HG03442 (cell line): ENCODE measurements at regions not wholly inside any gene's neighbourhood (a gene's known extent, or its start where the extent isn't known, plus 50 kb on each side); places are given as distances from the start of the nearest gene placed in this dataset.
"Not testable (repeated sequence)": the region's sequence is repeated elsewhere in the genome, so short reads cannot be mapped to it uniquely, and the experiment has no call there.

ENCODE experiments used
- ATAC-seq: cut with Tn5 transposase; IDR thresholded peaks from one replicate; pipeline ENCODE4 v1.9.1; 2021; ENCODE audit warnings: mild to moderate bottlenecking, moderate library complexity; ENCODE audit not compliant: unreplicated experiment

DNA sequence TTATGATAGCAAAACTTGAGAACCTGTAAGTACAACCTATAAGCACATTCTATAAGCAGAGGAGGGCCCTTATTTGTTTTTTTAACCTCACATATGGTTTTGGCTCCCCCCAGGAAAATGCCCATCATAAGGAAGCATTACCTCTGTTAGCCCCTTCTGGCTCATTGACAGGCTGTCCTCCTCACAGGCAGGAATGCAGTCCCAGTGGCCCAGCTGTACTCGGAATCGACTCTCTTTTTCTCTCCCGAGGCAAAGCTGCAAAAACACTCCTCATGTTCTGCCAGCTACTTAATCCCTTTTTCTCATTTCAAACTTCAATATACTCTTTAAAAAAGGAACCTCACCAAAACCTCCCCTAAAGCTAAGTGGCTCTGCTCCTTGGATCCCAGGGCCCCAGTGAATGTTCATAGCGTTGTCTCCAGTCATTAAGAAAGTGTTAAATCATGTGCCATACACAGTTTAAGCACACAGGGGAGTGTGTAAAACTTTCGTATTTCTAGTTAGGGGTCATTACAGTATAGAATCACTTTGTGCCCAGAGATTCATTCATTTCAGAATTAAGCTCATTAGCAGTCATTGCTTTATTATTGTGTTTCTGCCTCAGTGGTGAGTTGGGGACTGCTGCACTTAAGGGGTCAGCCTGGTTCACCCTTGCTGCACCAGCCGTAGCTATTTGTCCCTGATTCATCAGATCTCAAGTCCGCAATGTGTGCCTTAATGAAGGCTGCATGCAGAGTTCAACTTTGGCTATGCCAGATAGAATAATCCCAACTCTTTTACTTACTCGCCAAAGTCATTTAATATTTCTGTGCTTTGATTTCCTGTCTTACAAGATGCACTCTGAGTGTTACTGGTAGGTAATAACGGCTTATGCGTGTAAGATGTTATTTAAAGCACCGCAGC is 57.6 kb downstream of the JRKL start:
- ATAC-seq, result no peak

DNA sequence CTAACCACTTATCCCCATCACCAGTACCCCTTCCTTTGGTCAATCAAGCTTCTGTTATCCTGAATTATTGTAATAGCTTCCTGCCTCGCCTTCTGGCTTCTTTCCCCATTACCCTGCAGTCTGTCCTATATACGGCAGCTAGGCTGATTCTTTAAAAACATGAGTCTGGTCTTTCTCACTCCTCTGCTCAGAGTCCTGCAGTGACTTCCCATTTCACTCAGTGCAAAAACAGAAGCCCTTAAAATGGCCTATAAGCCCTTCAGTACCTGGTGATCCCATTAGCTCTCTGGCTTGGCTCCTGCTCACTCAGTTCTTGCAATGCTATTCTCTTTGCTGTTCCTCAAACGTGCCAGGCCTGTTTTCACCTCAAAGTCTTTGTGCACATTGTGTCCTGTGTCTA is 58.4 kb downstream of the JRKL start:
- no peak for ATAC-seq

DNA sequence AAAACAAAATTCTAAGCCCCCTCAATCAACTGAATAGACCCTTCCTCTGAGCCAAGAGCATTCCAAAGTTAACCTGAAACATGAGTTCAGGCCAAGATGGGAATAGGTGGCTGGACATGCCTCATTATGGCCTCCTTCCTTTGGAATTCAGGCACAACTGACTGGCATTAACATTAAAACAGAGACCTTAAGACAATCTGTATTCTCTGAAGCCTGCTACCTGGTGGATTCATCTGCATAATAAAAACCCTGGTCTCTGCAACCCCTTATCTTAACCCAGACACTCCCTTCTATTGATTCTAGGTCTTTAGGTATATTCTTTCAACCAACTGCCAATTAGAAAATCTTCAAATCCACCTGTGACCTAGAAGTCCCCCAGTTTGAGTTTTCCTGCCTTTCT is 66.3 kb downstream of the JRKL start:
- no peak for ATAC-seq

DNA sequence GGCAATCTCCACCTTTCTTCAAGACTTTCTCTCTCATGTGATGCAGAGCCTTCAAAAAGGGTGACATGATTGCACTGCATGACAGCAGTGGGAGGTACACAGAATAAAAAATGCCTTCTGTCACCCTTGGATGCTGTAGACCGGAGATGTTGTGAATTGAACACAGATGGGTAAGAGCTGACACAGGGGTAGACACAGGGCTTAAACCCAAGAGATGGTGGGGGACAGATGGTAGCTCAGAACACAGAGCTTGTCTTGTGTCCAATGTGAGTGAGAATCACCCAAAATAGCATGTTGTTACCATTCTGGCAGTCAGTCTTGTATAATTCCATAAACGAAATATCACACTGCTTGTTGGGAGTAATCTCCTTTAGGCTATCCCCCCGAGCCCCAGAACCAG is 69.9 kb downstream of the JRKL start:
- no peak for ATAC-seq

DNA sequence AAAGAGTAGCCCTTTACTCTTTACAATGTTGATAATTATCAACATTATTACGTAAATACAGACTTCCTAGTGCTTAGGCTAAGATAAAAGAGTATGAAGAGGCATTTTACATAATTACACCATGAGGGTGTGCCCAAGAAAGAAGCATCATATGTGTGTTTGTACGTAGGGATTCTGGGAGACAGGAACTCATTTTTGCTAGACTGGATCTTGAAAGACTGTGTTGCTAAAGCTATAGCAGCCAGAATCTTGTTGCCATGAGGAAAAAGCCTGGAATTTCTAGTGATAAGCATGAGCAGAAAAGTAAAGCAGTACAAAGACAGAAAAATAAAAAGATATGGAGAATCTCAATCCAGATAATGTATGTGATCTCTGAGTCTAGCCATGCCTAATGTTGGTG is 72.1 kb downstream of the JRKL start:
- ATAC-seq, result no peak

DNA sequence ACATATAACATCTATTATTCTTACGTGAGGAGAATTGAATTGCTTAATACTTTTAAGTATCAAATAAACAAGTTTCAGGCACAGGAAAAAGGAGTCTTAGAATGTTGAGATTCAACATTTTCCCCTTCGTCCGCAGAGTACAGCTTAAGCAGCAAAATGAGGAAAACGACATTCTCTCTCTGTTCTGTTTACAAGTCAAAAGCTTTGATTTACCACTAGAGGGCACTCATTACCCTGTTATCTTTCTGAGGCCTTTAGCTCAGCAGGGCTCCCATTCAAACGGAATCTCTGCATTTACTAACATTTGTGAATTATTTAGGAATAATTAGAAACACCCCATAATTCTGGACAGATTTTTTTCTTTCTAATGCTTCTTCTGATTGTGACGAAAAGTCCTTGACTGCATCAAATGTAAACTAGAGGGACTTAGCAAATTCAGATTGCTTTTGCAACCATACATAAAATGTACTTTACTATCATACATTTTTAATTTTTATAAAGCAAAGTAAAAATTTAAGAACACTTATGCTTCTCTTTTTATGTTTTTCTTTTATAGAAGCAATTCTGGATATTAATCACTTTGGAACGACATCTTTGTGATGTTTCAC is 75.0 kb downstream of the JRKL start:
- ATAC-seq, result peak; percentile 83

DNA sequence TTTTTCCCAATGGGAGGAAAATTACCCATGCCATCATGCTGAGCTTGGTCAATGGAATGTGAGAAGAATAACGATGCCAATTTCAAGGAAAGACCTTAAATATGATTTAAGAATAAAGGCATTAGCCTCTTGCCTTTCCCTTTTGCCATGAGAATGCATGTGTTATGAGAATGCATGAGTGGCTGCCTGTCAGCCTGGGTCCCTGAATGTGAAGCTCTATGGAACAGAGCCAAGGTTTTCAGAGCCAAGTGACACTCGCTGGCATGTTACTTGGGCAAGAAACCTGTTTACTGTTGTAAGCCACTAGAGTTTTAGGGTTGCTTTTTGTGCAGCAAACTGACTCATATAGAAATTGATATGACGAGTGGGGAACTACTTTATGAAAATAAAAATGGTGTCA is 75.7 kb downstream of the JRKL start:
- ATAC-seq, result no peak

DNA sequence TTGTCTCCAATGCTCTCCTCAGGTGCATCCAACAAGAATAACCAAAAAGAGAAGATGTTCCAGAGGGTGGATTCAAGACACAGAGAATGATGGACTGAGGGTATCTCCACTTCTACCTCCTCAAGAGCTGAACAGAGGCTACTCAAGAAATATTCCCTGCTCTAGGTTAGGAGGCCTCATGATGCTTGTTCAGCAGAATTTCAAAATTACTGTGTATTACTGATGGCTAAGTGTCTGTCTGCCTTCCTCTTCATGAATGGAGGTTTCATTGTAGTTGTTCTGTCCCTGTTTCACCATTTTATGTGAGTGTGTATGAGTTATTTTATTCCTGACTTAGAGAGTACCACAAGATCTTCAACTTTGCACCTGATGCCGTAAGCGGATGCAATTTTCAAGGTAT is 76.8 kb downstream of the JRKL start:
- ATAC-seq, result no peak

DNA sequence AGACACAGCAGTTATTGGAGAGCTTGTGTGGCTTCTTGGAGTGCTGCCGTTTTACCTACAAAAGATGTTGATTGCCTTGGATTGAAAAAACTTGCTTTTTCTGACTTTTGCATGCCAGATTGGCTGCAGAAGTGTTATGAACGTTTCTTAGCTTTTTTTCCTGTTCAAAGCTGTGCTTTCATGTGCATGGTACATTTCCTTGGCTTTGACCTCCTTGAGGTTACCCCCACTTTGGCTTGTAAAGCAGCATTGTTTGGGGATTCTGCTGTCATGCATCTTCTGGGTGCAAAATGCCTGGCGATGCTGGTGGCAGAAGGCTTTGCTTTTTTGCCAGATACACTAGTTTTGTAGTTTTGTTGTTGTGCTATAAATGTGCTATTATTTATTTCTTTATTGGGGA is 80.0 kb downstream of the JRKL start:
- ATAC-seq, result no peak

DNA sequence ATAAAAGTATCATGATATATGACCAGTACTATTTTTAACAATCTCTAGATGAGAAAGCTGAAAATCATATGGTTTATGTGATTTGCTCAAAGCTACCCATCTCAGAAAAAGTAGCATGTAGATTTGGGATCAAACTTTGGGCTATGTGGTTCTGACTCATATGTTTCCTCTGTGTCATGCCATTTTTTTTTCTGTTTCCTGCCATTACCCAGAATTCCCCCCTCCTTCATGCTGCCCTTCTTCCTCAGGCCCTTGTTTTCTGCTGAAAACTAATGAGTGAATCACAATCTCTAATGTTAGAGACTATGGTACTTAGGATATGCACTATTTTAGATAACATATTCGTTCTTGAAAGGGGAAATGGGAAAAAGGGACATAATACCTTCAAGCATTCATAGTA is 80.7 kb downstream of the JRKL start:
- no peak for ATAC-seq

DNA sequence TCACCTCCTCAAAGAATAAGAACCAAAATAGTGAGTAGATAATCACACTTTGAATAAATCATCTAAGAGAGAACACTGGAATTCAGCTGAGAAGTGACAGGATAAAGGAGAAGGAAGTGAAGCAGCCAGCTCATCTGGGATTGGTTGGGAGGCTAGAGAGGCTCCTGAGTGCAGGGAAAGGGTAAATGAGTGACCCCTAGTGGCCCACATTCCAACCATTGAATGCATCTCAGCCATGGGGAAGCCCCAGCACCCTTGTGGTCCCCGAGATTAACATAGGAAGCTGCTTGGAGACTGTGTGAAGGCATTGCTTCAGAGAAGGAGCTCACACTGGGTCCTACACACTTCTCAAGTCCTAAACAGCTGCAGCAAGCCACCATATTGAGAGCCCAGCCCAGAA is 82.3 kb downstream of the JRKL start:
- peak; percentile 87 for ATAC-seq

DNA sequence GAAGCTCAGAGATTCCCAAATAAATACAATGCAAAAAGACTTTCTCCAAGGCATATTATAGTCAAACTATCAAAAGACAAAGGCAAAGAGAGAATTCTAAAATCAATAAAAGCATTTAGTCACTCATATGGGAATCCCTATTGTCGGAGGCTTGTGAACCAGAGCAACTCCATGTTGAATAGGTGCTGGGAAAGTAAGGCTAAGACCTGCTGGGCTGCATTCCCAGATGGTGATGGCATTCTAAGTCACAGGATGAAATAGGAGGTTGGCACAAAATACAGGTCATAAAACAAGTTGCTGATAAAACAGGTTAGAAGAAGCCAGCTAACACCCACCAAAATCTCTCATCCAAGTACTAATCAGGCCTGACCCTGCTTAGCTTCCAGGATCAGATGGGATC is 84.5 kb downstream of the JRKL start:
- ATAC-seq, result no peak

DNA sequence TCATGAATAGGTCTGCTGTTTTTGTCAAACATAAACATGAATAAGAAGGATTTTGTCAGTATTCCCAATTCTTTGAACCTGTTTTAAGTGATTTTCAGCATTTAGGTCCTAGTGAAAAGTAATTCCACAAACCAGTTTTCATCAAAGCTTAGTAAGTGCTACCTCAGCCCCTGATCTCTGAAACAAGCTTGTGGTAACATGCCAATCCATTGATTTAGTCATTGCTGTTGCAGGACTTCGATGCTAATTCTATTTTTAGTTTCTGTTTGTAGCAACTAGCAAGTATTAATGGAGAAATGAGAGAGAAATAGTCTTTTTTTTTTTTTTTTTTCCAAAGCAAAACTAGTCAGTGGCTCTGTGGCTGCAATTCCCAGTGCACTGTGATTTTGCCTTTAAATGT is 91.4 kb downstream of the JRKL start:
- no peak for ATAC-seq

DNA sequence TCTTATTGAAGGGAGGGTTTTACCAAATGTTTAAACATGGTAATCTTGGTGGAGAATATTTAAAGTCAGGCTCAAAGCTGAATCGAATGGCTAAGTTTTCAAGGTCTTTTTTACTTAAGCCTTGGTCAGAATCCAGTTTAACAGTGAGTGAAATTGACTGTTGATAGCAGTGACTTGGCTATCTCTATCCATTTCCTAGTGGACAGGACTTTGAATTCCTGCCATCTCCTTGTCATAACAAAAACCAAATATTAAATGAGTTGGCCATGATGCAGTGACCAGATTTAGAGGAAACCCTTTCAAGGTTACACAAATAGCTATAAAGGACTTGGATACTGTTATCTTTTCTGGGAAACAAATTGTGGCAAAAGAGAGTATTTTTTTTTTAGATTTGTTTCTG is 92.0 kb downstream of the JRKL start:
- no peak for ATAC-seq

DNA sequence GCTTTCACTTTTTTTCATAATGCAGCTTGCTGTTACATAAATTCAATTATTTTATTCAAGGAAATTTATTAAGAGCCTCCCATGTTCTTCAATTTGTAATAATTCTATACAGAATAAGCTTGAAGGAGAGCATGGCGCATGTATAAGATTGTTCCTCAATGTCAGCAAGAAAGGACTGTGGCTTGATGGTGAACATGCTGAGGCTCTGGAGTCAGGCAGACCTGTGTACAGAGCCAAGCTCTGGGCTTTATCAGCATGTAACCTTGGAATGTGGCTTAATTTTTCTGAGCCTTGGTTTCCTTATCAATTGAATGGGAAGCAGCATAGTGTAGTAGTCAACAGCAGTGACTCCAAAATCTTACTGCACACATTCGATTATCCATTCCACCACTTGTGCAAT is 92.4 kb downstream of the JRKL start:
- no peak for ATAC-seq

DNA sequence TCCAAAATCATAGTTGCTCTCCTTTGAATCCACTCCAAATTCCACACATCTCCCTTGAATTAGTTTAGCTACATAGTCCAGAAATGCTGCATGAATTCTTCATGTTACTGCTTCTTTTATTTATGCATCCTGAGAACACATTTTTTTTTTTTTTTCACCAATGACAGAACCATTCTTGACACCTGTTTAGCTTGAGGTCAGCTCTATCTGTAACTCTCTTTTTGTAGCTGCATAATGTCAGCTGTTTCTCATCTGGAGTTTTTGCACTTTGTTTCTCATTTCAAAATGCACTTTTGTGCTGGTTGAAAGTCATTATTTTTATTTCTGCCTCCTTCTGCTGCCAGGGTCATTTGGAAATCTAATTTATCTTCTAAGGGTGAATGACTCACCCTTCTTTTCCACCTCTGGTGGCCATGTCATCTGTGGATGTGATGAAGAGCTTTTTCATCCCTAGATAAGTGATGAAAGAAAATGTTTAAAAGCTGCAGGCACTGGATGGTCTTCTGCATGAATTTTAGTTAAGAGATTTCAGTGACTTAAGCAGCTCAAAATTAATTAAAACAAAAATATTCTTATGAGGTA is 93.7 kb downstream of the JRKL start:
- no peak for ATAC-seq

DNA sequence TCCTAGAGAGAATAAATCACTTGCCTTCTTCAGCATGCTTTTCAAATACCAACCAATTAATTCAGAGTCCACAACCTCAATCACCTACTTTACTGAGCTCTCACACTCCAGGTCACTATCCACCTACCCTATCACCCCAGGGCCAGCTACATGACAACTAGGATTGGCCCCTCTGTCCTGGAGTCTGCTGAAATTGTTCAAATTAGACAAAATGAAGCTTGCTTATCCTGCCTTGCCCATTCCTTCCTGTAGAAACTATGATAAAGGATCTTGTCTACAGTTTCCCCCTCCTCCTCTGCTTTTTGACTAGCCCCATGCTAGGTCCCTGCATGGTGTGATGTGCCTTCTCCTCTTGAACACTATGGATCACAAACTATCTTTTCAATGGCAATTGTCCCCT is 94.5 kb downstream of the JRKL start:
- no peak for ATAC-seq

DNA sequence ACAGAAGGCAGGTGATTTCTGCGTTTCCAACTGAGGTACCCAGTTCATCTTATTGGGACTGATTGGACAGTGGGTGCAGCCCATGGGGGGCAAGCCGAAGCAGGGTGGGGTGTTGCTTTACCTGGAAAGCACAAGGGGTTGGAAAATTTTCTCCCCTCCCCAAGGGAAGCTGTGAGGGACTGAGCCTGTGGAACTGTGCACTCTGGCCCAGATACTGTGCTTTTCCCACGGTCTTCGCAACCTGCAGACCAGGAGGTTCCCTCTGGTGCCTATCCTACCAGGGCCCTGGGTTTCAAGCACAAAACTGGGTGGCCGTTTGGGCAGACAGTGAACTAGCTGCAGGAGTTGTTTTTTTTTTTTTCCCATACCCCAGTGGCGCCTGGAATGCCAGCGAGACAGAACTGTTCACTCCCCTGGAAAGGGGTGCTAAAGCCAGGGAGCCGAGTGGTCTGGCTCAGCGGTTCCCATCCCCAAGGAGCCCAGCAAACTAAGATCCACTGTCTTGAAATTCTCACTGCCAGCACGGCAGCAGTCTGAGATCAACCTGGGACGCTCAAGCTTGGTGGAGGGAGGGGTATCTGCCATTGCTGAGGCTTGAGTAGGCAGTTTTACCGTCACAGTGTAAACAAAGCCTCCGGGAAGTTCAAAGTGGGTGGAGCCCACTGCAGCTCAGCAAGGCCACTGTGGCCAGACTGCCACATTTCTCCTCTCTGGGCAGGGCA is 97.2 kb downstream of the JRKL start:
- no peak for ATAC-seq

DNA sequence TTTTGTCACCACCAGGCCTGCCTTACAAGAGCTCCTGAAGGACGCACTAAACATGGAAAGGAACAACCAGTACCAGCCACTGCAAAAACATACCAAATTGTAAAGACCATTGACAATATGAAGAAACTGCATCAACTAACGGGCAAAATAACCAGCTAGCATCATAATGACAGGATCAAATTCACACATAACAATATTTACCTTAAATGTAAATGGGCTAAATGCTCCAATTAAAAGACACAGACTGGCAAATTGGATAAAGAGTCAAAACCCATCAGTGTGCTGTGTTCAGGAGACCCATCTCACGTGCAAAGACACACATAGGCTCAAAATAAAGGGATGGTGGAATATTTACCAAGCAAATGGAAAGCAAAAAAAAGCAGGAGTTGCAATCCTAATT is 99.1 kb downstream of the JRKL start:
- not testable (repeated sequence) for ATAC-seq

DNA sequence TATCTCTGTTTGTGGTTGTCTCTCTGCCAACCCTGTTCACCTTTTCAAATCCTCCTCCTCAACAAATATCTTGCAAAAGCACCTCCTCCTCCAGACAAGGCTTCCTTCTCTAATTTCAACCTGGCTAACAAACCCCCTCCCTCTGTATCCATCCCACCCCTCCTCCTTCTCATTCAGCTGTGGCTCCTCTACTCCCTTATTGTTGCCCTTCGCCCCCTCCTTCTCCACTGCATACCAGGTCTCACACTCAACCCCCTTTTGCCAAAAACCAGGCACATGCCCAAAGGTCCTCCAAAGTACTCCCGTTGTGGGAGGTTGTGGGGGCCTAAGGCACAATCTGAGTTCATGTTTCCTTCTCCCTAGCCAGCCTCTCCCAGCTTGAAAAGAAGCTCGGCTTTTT is 110.6 kb downstream of the JRKL start:
- no peak for ATAC-seq

DNA sequence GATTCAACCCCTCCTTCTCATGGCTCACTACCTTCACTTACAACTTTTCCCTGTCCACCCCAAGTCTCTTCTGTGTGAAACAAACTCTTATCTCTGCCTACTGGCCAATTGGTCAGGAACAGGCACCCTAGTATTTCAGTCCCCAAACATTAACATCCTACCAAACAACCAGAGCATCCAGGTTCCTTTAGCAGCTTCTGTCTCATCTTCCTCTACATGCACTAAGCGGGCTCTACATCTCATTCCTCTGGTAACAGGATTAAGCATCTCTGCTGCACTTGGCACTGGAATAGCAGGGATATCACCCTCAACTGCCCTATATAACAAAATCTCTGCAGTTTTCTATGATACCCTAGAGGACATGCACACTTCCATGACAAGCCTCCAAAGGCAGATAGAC is 116.2 kb downstream of the JRKL start:
- no peak for ATAC-seq

DNA sequence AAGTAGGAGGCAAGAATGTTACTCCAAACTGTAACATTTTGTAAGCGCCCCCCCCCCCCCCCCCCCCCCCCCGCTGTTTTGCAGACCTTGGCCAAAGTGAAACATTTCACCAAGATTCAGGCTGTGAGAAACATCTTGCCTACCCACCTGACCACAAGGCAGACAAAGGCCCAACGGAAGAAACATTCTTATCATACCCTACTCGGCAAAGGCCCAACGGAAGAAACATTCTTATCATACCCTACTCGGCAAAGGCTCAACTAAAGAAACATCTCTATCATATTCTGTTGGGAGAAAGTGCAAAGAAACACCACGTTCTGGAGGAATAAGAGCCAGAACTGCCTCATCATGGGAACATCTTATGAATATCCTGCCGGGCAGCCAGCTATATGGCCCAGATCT is 117.1 kb downstream of the JRKL start:
- no peak for ATAC-seq
